Effector CD8-positive, alpha-beta T cell (primary cell): ENCODE measurements at regions not wholly inside any gene's neighbourhood (a gene's known extent, or its start where the extent isn't known, plus 50 kb on each side); places are given as distances from the start of the nearest gene placed in this dataset.

ENCODE experiments used
- DNase-seq: peaks from one replicate; lab custom pipeline; 2025; lab: John Stamatoyannopoulos, UW

DNA sequence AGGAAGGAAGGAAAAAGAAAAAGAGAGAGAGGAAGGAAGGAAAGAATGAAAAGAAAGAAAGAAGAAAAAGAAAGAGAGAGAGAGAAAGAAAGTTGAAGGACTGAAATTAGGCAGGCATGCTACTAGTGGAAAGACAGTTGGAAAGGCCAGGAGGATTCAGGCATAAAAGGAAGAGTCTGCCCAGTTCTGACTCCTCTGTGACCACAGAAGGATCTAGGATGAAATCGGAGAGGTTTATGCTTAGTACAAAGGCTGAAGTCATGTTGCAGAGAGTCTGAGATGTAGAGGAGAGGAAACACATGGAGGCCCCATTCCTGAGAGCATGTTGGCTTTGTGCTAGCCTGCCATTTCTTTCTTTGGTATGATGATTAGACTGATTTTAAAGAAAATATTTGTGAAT lies 246.5 kb upstream of the ARGLU1 start:
- no peak for DNase-seq

DNA sequence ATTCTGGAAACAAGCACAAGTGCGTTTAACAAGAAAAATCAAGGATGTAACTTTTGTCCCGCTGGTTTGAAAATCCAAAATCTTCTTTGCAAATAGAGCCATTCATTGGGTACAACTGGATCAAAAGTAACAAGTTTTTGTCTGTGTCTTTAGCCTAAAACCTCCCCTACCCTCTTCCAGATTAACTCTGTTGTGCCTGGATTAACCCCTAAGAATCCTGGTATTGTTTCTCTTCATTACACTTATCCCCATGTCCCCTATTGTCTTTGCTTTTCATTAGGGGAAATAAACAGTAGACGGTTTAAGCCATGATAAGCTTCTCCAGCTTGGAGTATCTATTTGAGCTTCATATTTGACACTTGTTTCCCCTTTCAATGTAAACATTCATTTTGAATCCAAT lies 242.1 kb upstream of the ARGLU1 start:
- DNase-seq, result no peak

DNA sequence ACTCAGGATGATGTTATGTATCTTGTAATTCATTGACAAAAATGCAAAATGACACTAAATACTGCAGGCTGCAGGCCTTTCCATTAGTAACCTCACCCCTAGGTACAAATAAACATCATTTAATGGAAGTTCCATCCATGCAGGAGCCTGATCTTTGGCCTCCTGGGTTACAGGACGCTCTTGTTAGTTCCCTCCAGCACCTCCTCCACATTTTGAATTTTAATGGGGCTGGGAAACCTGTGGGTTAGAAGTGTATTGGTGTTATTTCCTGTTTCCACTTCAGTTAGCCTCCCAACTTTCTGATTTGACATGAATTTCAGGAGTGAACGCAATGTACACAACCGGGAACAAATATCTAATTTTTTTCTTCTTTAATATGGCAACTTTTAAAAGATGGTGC lies 237.1 kb upstream of the ARGLU1 start:
- no peak for DNase-seq

DNA sequence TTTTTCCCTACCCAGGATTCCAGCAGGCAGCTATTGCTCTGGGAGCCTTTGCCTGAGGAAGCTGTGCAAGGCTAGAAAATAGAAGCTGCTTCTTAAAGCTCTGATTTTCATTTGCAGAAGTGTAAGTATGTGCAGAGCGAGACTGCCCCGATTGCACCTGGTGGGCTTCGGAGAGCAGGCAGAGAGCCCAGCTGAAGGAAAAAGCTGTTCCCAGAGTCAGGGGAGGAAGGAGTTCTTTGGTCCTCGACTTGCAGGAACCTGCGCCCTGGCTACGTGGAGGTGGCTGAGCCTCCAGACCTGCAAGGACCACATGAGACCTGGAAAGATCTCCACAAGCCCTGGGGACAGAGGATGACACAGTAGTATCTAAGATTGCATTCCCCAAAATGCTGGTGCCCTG lies 235.0 kb upstream of the ARGLU1 start:
- DNase-seq, result no peak

DNA sequence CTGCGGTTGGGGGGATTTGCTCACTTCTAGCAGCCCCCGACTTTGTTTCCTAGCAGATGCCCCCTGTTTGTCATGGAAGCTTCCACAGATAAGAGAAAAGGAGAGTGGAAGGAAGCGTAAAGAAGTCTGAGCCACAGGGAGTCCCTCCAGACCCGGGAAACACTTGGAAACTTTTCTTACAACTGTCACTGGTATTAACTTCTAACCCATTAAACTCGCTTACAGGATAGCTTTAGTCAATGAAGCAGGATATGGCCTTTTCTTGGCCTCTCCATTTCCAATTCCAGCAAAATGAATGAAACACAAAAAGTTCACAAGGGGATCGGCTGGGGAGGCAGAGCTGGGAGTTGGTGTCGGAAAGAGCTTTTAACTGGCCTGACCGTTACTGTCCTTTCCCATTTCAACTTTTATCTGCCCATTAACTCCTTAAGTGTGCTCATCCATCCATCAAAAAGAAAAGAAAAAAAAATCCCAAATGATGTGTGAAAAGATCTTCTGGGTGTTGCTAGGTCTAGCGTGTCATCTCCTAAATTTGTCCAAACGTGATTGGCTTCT lies 231.9 kb upstream of the ARGLU1 start:
- DNase-seq, result no peak

DNA sequence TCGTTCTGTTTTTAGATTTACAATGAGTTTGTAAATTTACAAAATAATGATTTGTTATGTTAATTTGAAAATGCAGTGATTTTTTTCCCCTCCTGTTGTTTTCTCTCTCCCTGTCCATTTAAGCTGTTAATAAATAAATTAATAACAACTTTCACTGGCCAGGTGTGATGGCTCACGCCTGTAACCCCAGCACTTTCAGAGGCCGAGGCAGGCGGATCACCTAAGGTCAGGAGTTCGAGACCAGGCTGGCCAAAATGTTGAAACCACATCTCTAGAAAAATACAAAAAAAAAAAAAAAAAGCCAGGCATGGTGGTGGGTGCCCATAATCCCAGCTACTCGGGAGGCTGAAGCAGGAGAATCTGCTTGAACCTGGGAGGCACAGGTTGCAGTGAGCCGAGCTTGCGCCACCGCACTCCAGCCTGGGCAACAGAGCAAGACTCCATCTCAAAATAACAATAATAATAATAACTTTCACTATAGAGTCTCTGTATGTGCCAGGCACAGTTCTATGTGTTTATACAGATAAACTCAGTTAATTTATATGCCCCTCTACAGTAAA lies 229.2 kb upstream of the ARGLU1 start:
- DNase-seq, result no peak

DNA sequence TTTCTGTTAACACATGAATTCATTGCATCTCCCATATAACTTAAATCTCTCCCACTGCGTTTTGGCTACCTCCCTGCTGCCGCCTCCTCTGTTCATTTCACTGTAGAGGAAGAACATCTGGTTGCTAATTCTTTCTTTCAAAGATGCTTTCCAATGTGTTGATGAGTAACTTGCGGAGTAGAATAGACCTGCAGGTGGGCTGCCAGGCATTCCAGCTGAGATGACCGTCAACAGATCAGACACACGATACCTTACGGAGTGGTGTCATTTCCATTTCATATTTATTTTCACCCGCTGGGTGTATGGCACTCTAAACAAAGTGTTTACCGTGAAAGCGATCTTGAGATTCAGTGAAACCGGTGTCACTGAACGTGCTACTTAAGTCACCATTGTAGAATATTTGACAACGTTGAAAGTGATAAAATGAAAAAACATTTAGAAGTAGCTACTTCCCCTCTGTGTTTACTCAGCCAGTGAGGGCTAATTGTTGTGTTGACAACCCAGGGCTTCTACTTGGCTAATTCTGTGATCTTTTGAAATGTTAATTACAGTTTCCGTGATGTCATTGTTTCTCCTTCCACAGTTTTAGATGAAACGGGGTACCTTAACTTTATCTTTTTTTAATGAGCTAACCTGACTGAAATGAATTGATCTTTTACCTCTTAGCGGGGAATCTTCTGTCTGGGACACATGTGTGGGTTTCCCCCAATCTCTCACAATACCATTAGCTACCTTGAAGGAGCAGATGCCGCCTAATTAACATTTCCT lies 228.5 kb upstream of the ARGLU1 start:
- no peak for DNase-seq

DNA sequence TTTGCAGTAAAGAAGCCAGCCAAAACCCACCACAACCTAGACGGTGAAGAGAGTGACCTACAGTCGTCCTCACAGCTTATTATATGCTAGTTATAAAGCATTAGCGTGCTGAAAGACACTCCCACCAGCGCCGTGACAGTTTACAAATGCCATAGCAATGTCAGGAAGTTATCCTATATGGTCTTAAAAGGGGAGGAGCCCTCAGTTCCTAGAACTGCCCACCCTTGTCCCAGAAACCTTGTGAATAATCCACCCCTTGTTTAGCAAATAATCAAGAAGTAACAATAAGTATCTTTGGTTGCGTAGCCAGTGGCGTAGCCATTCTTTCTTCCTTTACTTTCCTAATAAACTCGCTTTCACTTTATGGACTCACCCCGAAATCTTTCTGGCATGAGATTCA lies 227.9 kb upstream of the ARGLU1 start:
- DNase-seq, result no peak

DNA sequence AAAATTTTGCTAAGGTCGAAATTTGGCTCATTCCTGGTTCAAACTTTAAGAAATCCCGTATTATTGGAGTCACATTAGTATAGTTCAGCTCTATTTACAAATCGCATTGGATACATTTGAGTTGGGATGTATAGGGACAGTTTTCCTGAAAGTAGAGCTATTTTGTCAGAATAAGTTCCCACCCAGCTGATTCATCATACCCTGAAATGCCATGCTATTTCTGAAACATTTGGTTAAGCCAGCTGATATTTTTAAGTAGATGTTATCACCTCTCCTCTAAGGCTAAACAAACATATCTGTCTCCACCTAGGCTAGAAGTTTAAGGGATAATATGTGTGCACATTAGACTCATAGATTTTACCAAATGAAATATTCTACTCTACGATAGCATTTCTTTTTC lies 226.2 kb upstream of the ARGLU1 start:
- no peak for DNase-seq

DNA sequence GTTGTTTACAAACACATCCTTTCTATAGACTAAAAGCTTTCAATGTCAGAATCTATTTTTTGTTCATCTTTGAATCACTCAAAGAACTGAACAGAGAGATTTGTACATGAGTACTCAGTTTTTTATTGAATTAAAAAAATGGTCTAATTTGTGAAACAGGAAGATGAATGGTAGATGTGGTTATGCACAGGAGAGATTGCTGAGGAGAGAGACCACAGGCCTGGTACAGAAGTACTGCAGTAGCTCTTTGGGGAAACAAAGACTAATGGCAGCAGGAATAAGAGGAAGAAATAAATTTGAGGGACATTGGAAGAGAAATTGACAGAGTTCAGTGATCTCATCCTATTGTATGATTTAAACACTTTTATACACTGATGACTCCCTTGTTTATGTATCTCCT lies 222.0 kb upstream of the ARGLU1 start:
- DNase-seq, result no peak

DNA sequence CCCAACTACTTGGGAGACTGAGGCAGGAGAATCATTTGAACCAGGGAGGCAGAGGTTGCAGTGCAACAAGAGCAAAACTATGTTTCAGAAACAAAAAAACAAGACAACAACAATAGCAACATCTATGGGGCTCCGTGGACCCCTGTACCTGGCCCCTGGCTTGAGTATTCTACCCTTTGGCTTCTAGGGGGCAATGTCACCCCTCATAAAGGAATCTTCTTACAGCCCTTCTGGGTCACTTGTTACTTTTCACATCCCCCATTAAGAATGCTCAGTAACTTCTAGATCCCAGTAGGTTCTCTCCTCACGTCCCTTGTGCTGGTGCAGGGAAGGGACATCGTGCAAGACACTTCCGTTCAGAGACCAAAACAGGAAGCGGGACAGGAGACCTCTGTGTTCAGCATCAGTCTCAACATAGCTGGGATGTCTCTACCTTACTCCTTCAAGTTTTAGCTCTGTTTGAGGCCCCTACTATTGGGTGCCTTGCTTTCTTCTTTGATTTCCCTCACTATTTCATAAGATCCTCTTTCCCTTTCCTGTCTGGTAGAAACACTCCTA lies 218.1 kb upstream of the ARGLU1 start:
- no peak for DNase-seq

DNA sequence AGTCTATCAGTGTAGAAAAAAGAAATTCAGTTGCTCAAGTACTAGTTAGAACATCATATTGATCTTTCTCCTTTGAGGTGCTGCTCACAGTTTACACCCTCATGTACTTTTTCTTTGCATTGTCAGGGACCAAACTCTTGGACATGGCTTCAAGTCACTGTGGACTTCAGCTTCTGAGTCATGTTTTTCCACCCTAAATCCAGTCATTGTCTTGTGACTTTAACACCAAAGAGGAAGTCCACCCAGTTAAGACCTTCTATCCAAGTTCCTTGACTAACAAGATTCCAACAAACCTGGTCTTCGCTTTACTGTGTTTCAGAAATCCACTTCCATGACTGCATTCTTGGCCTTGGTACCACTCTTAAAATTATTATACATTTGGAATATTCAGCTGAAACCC lies 206.7 kb upstream of the ARGLU1 start:
- DNase-seq, result no peak

DNA sequence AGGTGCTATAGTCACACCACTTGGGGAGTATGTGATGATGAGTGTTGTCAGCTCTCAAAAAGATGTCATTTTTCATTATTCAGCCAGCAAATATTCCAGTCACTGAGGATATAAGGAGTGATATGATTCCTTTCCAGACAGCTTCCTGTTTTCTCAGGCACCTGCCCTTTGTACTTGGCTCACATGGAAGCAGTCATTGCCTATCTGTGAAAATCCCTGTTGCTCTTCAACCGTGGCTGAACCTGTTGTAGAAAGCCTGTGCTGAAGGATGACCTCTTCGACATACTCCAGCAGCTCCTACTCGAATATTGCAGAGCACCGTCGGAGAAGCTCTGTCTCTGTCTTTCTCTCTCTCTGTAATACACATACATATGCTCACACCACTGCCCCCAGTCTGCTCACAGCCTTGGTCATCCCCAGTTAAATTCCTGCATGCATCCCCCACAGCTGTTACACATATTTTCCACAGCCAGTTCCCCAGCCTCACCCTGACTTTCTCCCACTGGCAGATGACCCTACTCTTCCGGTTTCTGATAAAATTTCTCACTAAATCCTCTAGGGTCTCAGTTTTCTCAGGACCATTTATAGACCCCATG lies 204.2 kb upstream of the ARGLU1 start:
- no peak for DNase-seq

DNA sequence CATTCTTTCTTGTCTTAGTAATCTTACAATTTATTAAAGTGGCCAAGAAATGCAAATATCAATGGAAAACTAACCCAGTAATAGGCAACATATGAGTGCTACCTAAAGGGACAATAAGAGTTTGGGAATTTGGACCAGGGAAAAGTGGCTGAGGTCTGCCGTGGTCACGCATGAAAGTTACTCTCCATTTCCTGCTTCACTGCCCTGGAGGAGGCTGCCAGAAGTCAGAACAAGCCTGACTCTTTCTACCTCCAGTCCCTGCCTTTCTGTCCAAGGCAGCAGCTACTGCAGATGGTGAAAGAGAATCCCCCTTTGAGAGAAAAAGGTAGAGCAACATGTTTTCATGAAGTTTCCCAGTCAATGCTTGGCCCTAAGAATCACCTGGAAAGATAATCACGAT lies 201.1 kb upstream of the ARGLU1 start:
- no peak for DNase-seq

DNA sequence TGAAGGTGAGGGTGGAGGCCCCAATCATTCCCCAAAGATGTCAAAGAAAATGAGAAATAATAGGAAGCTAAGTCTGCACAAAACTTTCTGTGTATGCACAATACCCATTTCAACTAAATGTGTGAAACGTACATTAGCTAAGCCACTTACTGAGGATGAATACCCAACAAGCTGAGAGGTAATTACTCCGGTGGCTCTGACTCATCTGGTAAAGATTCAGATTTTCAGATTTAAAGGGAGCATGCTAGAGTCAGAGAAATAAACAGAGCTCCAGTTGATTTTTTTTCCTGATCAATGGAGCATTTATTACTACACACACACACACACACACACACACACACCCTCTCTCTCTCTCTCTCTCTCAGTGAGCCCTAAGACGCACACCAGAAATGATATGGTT lies 194.8 kb upstream of the ARGLU1 start:
- DNase-seq, result no peak

DNA sequence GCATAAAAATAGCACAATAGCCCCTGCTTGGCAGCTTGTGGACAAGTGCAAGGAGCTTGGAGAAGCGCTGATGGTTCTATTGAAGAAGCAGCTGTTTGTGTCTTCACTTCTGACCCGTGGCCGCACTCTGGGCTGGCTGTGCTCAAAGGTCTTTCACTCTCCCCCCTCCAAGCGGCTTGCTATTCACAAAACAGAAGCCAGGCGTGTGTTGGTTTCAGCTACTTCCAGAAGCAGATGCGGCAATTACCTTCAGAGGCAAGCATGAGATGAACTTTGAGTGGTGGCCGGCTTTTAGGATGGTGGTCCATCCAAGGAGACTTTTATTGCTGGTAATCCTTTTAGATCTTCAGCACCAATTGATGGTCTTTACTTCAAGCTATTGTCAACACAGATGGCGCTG lies 188.5 kb upstream of the ARGLU1 start:
- DNase-seq, result no peak

DNA sequence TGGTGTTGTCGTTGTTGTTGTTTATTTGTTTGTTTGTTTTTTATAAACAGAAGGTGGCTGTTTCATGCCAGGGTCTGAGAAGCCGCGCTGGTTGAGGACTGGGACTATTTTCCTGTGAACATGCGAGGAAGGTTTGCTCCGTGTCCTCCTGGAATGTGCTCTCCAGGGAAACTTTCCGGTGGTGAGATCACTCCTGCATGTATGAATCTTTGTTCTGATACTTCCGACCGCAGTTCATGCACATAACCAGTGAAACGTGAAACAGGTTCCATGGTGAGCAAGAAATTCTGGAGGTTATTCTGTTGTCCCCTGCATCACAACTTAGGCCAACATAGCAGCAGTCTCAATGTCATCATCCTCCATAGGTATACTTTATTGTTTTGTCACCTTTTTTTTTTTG lies 187.6 kb upstream of the ARGLU1 start:
- DNase-seq, result no peak

DNA sequence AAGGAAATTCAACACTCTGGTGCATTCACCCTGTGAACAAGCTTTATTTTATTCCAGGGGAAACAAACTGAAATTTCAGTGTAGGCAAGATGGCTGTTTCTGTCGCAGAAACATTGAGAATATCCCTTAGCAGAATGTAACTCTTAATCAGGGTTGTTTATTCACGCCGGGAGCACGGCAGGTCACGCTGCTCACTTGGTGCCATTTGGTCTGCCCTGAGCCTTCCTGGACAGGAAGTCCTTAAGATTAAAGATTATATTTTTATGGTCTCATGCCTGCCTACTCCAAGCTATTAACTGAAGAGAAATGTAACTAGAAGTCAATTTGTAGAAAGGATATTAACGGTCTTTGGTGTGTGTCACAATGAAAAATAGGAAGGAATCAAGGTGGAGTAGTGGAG lies 185.3 kb upstream of the ARGLU1 start:
- no peak for DNase-seq

DNA sequence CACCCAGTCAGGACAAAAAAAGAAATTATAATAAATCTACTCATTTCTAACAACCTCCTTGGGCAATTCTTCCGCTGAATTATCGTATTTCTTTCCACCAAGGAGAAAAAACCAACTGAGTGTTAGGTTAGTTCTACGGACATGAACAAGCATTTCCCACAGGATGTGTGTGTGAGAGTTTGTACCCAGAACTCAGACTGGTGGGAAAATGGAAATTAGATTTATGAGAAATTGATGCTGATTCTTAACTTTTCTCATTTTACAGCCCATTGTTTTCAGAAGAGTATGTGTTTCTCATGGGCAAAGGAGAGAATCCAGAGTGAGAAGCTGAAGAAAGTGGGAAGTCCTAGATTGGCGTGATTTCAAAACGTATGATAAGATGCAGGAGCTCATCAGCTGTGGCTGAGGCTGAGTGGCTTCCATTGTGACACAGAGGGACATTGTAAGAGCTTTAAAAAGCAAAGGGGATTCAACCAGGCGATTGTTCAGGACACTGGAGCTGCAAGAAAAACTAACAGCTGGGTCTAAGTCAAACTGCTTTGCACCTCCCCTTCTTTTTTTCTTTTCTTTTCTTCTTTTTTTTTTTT lies 184.7 kb upstream of the ARGLU1 start:
- DNase-seq, result no peak

DNA sequence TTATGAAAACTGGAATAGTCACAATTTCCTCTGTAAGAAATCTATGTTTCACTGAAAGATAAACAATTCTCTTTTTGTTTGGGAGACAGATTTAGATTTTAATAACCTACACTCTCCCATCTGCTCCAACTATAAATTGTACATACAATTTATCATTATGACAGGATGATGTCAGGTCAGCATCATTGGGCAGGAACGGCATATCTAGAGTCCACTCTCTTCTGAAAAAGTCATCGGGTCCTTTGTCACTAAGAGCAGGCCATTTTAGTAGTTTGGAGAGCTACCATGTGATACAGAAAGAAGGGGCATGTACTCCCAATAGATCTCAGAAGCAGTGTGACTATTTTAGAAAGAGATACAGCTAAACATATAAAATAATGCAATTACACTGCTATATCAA lies 180.8 kb upstream of the ARGLU1 start:
- no peak for DNase-seq

DNA sequence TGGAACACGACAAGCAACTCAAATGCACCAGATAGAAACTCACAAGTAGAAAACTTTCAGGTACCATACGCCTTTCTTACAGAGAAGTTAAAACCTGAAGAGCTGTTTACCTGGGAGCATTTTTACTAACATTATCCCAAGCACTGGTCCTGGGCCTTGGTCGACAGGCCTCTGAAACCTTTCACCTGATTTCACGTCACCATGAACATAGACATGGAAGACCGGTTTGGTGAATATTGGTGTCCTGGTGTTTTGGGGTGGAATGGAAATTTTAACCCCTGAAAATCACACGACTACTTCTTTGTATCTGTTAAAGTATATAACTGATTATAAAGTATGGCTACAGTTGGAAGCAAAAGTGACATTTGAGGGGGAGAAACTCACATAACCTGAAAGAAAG lies 176.6 kb upstream of the ARGLU1 start:
- no peak for DNase-seq

DNA sequence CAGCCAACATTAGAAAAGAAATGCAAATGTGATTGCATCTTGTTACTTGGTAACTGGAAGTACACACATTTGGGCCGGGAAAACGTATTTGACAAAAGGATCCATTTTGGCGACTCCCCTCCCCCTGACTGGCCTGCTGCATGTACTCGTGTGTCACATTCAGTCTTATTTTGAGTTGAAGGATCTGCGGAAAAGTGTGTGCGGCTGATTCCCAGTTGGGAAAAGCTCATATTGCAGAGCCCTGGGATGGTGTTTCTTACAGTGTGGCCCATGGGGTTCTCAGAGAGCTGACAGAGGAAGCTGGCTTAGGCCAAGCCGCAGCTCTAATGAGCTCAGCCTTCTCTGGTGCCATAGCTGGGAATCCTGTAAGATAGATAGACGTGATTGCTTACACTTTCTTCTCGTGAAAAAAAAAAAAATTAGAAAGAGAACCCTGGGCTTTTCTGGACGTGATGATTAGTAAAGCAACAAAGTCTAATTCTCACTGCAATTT lies 170.3 kb upstream of the ARGLU1 start:
- no peak for DNase-seq

DNA sequence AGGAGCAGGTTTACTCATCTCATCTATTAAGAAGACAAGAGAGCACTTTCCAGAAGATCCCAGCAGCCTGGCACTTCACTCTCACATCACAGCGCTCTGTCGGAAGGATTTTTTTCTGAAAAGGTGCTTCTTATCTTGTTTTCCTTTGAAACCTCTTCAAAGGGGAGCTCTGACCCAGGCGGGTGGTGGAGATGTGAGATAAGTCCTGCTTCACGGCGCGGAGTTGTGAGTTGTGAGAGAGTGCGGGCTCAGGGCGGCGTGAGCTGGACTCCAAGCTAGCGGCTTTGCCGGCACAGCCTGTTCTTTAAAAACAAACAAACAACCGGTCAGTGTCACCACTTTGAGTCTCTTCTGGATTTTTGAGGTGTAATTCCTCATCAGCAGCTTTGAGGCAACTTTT lies 169.0 kb upstream of the ARGLU1 start:
- no peak for DNase-seq
